Heart left ventricle (tissue), 16 donors: ENCODE measurements at regions not wholly inside any gene's neighbourhood (a gene's known extent, or its start where the extent isn't known, plus 50 kb on each side); places are given as distances from the start of the nearest gene placed in this dataset.

Source experiments
- ATAC-seq, 4 donors: fragments of 200-7000 bp; cut with Tn5 transposase; one replicate each; pipeline ENCODE4 v1.9.1; 2020 to 2022; ENCODE audit warnings: moderate library complexity in 4 of 4, mild to moderate bottlenecking in 3 of 4, moderate number of reproducible peaks in 1 of 4
- DNase-seq, 5 donors: peaks; one replicate each; pipeline ENCODE4 v3.0.0-alpha.2; 2020
- H3K27ac ChIP-seq, 12 donors: fragments of 200-600 bp; sonication (generic) in 4 of 12; one replicate each; pipeline versions ENCODE4 v1.5.0 to v1.8.0; 2016 to 2022; ENCODE audit warnings: mild to moderate bottlenecking in 2 of 12
- H3K27me3 ChIP-seq, 9 donors: fragments of 200-600 bp; sonication (generic) in 2 of 9; one replicate each; pipeline versions ENCODE4 v1.5.1 to v1.8.0; 2016 to 2022; ENCODE audit warnings: mild to moderate bottlenecking in 3 of 9
- H3K36me3 ChIP-seq, 9 donors: fragments of 200-600 bp; sonication (generic) in 2 of 9; one replicate each; pipeline versions ENCODE4 v1.5.0 to v1.8.0; 2018 to 2022; ENCODE audit warnings: mild to moderate bottlenecking in 2 of 9
- H3K4me1 ChIP-seq, 12 donors: fragments of 200-600 bp; sonication (generic) in 4 of 12; one replicate each; pipeline versions ENCODE4 v1.5.0 to v1.8.0; 2016 to 2022; ENCODE audit warnings: mild to moderate bottlenecking in 3 of 12
- H3K4me3 ChIP-seq, 12 donors: fragments of 200-600 bp; sonication (generic) in 4 of 12; one replicate each; pipeline versions ENCODE4 v1.5.0 to v1.8.0; 2017 to 2022; ENCODE audit warnings: mild to moderate bottlenecking in 9 of 12, moderate library complexity in 4 of 12
- H3K9me3 ChIP-seq, 12 donors: fragments of 200-600 bp; sonication (generic) in 4 of 12; one replicate each; pipeline versions ENCODE4 v1.5.0 to v1.8.0; 2016 to 2022; ENCODE audit warnings: mild to moderate bottlenecking in 1 of 12
- POLR2A ChIP-seq, 2 donors: fragments of 450-650 bp; IDR thresholded peaks; one replicate each; pipeline ENCODE4 v1.6.1; 2017; ENCODE audit warnings: antibody characterized with exemption in 2 of 2, mild to moderate bottlenecking in 2 of 2, moderate library complexity in 2 of 2
- WGBS, 4 donors: extraction: QIAGEN DNeasy Blood & Tissue Kit in 2 of 4; methylation state at CpG; one replicate each; pipeline versions ENCODE4 v1.1.5 to v1.1.7; 2013 to 2018; 5-methylcytosine and 5-hydroxymethylcytosine counted together
- intact Hi-C, 10 donors: fragments of 100-400 bp; cut with DNase I; formaldehyde crosslinking; loops; one replicate each; pipeline versions ENCODE4 v1.11.1 to v1.14.2; 2022
- TF ChIP-seq, protein P1 (sequence below), 12 donors: fragments of 200-600 bp; sonication (generic) in 4 of 12; IDR thresholded peaks; one replicate each; pipeline versions ENCODE4 v1.5.0 to v1.8.0; 2018 to 2022; ENCODE audit warnings: antibody characterized with exemption in 12 of 12, mild to moderate bottlenecking in 5 of 12
- donor health status: ischemic (EF 13 %, LVEDD 7.1; RV severe dilation, severe dysfunction).
- donor health status: healthy with polysubstance abuse.
- donor health status: DM: no; HTN: yes; CAD: no.
- donor health status: DM: no; HTN: no; CAD: no.
- donor health status: ischemic (EF 25% LVEDD 6.9; RV normal size, moderate dysfunction).
- donor health status: ischemic (EF 25% LVEDD 5.7; RV mildly dilated, moderate dysfunction).
- donor health status: healthy.
- donor health status: DM: yes; HTN: yes; CAD: no.
- donor health status: ischemic (EF 35%, LVEDD 5.7; RV mildly dilated, moderate dysfunction).
- donor health status: nonischemic (EF 11% LVEDD 7.7; RV severe dilation, severe dysfunction).
- donor health status: DM: yes; HTN: yes; CAD: no.
- donor health status: PGD.
- donor health status: ischemic (EF 29% LVEDD 5.4; RV normal size, mild dysfunction).
- donor health status: nonischemic (EF 23%, LVEDD 6.1; RV moderate dilation, normal function).

GRCh38 chr13:39858794-39859193 is 203.3 kb downstream of the COG6 start:
- Histone ChIP-seq H3K4me1 (no peaks in the 10 kb centered on the region), H3K9me3 (no peaks in the 10 kb centered on the region), H3K36me3 (no peaks in the 10 kb centered on the region), H3K4me3 (no peak overlapping the region), H3K27ac (no peak overlapping the region), H3K27me3 (no peaks in the 10 kb centered on the region)
- intact Hi-C loops: no loop called here
- ATAC-seq (no peak), DNase-seq (no peak)
- TF ChIP-seq POLR2A (IDR thresholded peaks at IDR 0.05): no peak
- TF ChIP-seq, protein P1, sequence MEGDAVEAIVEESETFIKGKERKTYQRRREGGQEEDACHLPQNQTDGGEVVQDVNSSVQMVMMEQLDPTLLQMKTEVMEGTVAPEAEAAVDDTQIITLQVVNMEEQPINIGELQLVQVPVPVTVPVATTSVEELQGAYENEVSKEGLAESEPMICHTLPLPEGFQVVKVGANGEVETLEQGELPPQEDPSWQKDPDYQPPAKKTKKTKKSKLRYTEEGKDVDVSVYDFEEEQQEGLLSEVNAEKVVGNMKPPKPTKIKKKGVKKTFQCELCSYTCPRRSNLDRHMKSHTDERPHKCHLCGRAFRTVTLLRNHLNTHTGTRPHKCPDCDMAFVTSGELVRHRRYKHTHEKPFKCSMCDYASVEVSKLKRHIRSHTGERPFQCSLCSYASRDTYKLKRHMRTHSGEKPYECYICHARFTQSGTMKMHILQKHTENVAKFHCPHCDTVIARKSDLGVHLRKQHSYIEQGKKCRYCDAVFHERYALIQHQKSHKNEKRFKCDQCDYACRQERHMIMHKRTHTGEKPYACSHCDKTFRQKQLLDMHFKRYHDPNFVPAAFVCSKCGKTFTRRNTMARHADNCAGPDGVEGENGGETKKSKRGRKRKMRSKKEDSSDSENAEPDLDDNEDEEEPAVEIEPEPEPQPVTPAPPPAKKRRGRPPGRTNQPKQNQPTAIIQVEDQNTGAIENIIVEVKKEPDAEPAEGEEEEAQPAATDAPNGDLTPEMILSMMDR (IDR thresholded peaks at IDR 0.05): no peak
- WGBS, 4 donors: 80 to 86% (median 82%) methylated on average over 2 of the region's 2 CpGs

- H3K36me3 ChIP-seq: no peaks in the 10 kb centered on the region
- H3K27me3 ChIP-seq: no peaks in the 10 kb centered on the region
- no peak for TF ChIP-seq POLR2A (IDR thresholded peaks at IDR 0.05)
- TF ChIP-seq, protein P1 (IDR thresholded peaks at IDR 0.05): no peak
- ATAC-seq (no peak), DNase-seq (no peak)
- intact Hi-C loops: no loop called here
- no peak overlapping the region for H3K4me3 ChIP-seq
- no peak overlapping the region for H3K27ac ChIP-seq
- H3K9me3 ChIP-seq: no peaks in the 10 kb centered on the region
- no peaks in the 10 kb centered on the region for H3K4me1 ChIP-seq
- 87 to 95% (median 91%) methylated on average over 3 of the region's 3 CpGs for WGBS, 4 donors
Observed at GRCh38 chr13:39859898-39860297, 204.4 kb downstream of the COG6 start.

GRCh38 chr13:39862900-39863299 is 207.4 kb downstream of the COG6 start:
- WGBS, 4 donors: 89 to 90% (median 90%) methylated on average over 2 of the region's 2 CpGs

DNA sequence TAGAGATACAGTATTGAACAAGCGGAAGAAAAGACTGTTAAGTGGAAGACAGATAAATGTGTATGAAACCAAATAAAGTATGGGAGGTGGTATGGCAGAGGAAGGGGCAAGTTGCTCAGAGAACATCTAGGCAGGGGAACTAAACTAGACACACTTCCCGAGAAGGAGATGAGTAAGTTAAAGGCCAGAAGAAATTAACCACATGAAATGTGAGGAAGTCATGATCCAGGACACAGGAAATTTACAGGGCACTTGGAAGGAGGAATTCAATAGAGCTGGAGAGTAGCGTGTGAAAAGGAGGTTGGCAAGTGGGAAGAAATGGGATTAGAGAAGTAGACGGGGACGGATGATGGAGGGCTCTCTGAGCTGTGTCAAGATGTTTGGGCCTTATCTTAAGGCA is 208.8 kb downstream of the COG6 start:
- WGBS, 4 donors: 86 to 89% (median 87%) methylated on average over 5 of the region's 5 CpGs
- Histone ChIP-seq H3K27me3 (no peaks in the 10 kb centered on the region), H3K4me1 (peaks cover 0 to 4% (median 0%) of the 10 kb centered on the region in 12 donors), H3K4me3 (no peak overlapping the region), H3K9me3 (no peaks in the 10 kb centered on the region), H3K27ac (no peak overlapping the region), H3K36me3 (no peaks in the 10 kb centered on the region)
- DNase-seq (no peak), ATAC-seq (no peak)
- TF ChIP-seq, protein P1 (IDR thresholded peaks at IDR 0.05): no peak
- TF ChIP-seq POLR2A (IDR thresholded peaks at IDR 0.05): no peak
- intact Hi-C loops: no loop called here

More at GRCh38 chr13:39862900-39863299, 207.4 kb downstream of the COG6 start:
- DNase-seq (no peak), ATAC-seq (no peak)
- Histone ChIP-seq H3K36me3 (no peaks in the 10 kb centered on the region), H3K4me1 (peaks cover 0 to 3% (median 0%) of the 10 kb centered on the region in 12 donors), H3K9me3 (no peaks in the 10 kb centered on the region), H3K4me3 (no peak overlapping the region), H3K27ac (no peak overlapping the region), H3K27me3 (no peaks in the 10 kb centered on the region)
- no peak for TF ChIP-seq POLR2A (IDR thresholded peaks at IDR 0.05)
- TF ChIP-seq, protein P1 (IDR thresholded peaks at IDR 0.05): no peak
- intact Hi-C loops: no loop called here
